ELR (cell line): ENCODE measurements at regions not wholly inside any gene's neighbourhood (a gene's known extent, or its start where the extent isn't known, plus 50 kb on each side); places are given as distances from the start of the nearest gene placed in this dataset.
A peak's percentile ranks its signal among the peaks of the same experiment; 100 is the strongest.
"Not testable (repeated sequence)": the region's sequence is repeated elsewhere in the genome, so short reads cannot be mapped to it uniquely, and the experiment has no call there.

Source experiments
- DNase-seq: peaks from one replicate; pipeline ENCODE4 v3.0.0-alpha.2; 2015; ENCODE audit warnings: low read depth

DNA sequence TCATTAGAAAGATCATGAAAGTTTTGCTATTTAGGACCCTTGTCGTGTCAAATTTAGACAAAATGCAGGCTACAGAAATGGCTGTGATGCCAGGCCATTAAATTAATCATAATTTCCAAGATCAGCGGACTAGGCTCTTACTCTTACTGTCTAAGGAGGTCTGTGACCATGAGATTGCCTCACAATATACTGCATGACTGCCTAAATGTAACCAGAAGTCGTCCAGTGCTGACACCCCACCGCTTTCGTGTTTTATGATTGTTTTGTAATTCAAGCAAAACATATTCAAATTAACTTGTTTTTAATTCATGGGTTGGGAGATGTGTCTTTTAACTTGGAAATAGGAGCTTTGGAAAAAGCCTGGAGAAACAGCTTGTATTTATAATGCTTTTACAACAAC is 947.5 kb downstream of the BRINP3 start:
- no peak for DNase-seq

DNA sequence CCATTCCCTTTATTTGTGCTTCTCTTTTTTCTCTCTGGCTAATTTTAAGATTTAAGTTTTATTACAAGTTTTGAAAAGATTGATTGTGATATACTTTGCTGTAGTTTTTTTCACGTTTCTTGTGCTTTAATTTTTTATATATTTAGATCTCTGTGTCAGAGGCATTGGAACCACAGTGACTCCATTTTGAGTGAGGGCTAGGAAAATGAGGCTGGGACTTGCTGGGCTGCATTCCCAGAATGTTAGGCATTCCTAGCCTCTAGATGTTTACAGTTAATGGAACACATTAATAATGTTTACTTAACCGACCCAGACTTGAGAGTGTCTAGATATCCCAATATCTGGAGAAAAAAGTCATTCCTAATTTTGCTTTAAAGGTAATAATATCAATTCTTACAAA is 939.4 kb downstream of the BRINP3 start:
- DNase-seq = no peak

DNA sequence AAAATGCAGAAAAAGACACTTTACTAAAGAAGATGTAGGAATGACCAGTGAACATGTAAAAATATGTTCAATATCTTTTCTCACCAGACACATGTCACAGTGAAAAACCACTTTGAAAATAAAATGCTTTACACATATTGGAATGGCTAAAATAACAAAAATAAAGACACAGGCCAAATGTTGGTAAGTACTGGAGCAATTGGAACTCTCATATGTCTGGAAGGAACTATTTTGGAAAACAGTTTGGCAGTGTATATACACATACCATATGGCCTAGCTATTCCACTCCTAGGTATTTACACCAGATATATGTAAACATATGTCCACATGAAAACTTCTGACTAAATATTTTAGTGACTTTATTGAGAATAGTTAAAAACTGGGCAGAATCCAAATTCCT is 927.2 kb downstream of the BRINP3 start:
- DNase-seq = no peak

DNA sequence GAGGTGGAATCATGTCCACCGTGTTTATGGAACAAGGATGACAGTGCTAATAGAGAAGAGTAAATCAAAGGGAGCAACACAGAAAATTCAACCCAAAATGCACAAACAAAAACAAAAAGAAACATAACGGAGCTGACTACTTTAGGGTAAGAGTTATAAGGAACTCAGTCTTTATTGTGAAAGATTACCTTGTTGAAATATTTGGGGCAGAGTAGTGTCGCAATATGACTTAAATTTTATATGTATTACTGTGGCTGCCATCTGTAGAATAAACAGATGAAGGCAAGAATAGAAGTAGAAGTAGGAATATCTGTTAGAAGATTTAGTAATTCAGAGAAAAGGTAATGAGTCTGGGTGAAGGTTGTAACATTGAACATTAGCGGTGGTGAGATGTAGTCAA is 913.9 kb downstream of the BRINP3 start:
- DNase-seq = no peak

DNA sequence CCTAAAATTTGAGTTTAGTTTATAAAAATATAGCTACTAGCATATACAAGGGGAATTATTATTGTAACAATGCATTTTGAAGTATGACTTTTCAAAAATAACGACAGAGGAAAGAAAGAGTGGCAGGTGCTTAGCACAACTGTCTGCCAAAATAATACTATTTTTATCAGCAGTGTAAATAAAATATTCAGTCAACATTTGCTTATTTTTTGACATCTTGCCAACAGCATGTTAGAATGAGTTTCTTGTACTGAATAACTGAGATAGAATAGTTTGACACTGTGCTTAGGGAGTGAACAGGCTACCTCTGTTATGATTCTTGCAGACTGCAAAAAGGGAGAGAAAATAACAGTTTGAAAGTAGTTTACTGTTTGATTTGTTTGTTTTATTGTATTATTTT is 909.8 kb downstream of the BRINP3 start:
- DNase-seq = no peak

DNA sequence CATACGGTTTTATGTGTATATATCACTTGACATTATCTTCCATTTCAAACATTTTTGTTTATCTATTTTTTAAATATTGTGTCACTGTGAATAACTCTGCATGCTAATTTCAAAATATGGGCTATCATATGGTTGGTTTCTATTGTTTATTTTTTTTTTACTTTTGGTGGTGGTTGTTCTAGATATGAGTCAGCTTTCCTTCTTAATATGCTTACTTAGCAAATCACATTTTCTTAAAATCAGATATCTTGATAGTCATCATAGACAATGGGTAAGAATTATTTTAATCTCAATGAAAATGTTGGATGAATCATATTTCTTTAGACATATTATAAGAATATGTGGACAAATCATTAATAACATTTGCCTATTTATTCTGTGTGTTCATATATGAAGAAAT is 881.5 kb downstream of the BRINP3 start:
- DNase-seq = no peak

DNA sequence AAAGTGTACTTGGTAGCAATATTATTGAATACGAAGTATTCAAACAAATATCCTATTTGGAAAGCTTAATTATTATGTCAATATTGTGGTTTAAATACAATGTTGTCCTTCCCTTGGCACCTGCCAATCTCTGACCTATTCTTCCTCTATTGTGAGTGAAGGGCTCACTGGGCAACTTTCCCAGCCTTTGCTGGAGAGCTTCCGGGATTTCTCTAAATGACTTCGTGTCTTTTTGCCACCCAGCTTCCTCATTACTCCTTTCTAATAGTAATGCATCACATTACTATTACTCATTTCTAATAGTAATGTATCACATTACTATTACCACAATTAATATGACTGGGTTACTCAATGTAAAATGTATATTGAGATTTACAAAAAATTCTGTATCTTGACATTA is 880.6 kb downstream of the BRINP3 start:
- no peak for DNase-seq

DNA sequence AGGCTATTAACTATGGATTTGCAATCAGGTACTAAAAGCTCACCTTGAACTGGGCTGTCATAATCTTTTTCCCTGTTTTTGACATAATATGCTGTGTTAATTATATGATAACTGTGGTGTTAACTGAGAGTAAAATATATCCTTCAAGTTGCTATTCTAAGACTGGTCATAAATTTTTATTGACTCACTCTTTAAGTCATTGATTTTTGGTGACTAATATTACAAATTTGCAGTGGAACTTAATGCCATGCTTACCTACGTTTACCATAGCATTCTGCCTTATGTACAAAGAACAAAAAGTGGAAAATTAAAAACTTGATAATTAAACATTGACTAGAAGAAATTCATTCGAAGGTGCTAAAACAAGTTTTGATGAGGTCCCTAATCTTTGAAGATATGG is 872.4 kb downstream of the BRINP3 start:
- DNase-seq = peak; percentile 62

DNA sequence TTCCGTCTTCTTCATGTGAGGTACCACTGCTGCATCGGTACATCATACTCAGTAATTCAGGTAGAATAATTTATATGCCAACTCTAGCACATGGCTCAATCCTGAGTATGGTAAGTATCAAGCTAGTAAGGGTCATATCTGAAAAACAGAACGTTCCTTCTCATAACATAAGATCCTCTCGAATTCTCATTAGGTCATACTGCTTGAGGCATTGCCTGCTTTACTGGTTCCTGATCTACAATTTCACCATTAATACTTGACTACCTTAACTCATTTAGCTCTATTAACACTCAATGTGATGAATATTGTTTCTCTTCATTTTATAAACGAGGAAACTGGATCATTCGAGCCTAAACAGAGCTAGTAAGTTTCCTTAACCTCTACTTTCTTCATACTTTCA is 871.6 kb downstream of the BRINP3 start:
- DNase-seq = no peak

DNA sequence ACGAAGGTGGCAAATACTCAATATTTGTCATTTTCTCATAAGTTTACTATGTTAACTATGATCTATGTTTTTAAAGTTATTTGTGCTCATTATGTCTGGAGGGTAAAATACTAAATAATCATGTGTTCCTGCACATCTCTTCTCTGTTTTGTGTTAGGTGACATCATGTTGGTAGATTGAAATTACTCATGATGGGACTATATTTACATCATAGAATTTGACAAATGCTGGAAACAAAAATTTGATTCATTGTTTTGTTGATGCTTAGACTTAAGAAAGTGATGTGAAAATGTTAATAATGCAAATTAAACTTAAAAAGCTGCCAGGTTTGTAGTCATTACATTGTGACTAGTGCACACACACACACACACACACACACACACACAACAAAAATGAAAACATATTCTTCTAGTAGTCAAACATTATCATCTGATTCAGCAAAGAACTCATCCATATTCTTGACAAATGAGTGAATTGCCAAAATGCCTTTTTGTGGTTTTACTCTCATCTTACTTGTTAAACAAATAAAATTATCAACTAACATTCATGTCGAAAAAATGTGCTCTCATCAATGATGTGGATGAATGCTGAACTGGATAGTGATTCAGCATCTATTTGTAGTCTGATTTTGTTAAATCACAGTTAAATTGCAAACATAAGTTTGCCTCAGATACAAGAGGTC is 870.7 kb downstream of the BRINP3 start:
- peak; percentile 94 for DNase-seq

DNA sequence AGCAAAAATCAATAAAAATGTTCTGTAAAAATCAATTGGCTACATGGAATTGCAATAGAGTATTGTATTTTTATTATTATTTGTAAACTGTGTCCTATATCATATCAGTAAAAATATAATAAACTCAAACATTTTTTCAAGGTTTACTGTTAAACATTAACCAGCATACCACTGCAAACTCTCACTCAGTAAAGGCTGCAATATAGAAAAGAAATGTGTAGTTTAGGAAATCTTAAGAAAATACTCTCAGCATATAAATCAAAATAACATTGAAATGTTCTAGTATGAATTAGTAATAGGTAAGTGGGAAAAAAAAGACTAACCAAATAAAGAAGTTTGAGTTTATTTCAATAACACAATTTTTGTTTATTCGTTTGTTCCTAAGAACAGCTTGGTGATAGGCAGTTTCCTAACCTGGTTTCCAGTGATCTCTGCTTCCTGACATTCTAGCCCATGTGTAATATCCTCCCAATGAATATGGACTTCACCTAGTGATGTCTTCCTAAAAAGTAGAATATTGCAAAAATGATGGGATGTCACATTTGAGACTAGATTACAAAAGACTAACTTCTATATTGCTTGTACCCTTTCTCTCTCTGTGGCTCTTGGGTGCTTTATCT is 870.1 kb downstream of the BRINP3 start:
- DNase-seq = no peak

DNA sequence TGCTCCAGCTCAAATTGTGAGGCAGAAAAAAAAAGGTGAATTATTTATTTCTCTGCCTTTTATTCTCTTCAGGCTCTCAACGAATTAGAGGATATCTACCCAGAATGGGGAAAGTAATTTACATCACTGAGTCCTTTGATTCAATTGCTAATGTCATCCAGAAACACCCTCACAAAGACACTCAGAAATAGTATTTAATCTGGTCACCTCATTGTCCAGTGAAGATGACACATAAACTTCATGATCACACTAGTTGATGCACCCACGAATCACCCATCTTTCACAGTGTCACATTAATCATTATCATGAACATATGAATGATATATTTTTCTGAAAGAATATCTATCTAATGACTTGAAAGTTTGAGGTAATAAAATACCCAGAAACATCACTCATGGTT is 868.5 kb downstream of the BRINP3 start:
- peak; percentile 16 for DNase-seq

DNA sequence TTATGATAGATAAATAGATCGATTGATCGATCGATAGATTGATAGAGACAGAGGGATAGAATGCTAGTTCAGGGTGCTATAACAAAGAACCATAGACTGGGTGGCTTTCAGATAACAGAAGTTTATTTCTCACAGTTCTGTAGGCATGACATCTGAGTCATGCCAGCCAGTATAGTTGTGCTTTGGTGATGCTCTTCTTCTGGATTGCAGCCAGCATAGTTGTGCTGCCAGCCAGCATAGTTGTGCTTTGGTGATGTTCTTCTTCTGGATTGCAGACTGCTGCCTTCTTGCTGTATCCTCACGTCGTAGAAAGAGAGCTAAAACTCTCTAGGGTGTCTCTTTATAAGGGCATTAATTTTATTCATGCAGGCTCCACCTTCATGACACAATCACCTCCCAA is 860.8 kb downstream of the BRINP3 start:
- peak; percentile 70 for DNase-seq

DNA sequence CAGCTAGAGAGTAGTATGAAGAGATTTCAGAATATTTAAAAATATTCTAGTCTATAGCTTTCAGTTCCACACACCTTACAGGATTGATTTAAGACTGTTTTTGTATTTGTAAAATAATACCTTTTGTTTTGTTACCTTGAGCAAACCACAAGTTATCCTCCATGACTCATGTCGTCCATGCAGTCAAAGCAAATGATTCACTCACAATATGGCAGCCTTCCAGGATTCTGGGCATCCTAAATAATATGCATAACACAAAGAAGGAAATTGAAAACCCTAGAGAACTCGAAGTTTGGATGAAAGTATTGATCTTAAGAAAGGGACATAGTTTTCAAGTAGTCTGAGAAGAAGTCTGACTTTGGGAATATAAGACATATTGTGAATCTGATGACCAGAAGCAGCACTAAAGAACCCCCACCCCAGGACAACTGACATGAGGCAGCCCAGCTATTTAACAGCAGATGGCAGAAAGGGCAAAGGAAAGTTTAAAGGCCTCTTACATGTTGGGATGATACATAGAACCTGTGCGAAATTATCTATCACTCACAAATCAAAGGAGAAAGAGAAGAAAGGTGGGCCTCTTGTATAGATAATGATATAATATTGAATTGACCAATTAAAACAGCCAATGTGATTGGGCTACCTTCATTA is 857.9 kb downstream of the BRINP3 start:
- DNase-seq = peak; percentile 98

DNA sequence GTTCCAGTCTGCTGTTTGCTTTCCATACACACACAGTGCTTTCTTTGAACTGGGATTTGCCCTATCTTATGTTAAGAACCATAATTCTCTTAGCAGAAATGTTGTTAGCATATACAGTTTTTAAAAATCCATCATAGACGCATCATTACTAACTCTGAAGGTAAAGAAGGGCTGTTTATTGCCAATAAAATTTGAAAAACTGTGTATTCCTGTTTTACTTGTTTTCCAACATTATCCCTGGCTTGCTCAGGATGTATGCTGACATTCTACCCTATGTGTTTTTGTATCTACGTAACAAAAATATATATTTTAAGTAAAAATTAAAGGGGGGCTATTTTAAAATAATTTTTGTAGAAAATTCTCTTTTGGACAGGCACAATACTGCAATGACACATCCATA is 857.2 kb downstream of the BRINP3 start:
- DNase-seq = no peak

DNA sequence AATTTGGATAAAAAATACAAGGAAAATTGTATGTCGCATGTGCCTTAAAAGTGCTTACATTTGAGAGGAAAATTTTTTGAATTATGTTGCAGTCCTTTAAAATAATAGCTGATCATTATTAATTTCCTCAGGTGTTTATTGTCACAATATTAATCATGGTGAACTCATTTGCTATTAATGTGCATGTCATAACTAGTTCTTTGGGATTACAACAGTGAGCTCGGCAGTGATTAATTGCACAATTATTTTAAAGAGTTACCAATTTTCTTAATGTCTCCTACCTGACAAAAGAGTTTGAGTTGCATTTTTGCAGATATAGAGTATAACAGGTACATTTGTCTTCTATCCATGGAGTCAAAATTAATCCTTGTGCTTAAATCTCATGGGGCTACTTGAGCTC is 854.3 kb downstream of the BRINP3 start:
- no peak for DNase-seq

DNA sequence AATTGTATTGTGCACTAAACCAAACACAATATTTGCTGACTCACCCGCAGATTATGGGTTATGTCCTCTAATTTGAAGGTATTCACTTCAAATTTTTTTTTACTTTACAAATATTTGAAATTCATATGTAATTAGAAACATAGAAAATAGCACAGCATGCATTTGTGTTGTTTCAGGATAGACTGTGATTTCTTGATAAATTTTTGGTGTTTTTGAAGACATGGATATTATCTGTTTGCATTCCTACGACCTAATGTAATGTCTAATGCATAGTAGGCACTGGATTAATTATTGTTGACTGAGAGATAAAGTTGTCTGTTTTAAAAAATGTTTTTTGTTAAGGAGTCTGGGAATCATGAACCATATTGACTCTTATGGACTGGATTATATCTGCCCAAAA is 850.2 kb downstream of the BRINP3 start:
- DNase-seq = no peak

DNA sequence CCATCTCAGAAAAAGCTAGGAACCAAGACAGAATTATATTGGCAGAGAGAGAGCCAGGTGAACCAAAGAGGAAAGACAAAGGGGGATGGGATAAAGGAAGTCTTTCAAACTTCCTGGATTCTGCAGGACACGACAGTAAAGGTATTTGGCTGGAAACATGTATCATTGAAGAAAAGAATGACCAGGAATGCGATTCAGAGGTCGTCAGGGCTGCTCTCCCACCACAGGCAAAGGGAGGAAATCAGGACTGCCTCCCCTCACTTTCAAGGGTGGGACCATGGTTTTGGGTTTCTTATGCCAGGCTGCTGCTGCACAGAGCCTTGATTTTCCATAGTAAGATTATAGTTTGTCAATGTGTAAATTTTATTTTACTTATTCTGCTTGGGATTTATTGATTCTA is 848.8 kb downstream of the BRINP3 start:
- DNase-seq = no peak

DNA sequence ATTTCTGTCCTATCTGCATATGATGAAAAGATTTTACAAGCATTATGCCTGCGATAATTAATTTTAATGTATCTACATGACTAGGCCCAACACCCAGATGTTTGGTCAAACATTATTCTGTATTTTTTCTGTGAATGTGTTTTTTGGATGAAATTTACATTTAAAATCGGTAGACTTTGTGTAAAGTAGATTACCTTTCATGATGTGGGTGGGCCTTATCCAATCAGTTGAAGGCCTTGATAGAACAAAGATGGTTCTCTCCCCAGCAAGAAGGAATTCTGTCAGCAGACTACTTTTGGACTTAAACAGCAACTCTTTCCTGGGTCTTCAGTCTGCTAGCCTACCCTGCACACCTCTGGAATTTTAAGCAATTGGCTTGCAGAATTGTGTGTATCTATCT is 844.0 kb downstream of the BRINP3 start:
- no peak for DNase-seq

DNA sequence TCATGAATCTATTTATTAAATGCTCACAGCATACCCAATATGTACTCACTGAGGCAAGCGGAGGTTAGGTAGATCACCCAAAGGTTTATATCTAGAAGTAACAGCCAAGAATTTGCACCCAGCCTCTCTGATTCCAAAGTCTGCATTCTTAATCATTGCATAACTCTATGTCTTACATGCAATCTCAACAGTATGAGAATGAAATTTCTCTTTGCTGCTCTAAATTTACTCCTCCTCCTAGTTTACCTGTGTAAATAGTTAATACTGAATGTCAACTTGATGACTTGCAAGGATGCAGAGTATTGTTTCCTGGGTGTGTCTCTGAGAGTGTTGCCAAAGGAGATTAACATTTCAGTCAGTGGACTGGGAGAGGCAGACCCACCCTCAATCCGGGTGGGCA is 840.6 kb downstream of the BRINP3 start:
- DNase-seq = no peak

DNA sequence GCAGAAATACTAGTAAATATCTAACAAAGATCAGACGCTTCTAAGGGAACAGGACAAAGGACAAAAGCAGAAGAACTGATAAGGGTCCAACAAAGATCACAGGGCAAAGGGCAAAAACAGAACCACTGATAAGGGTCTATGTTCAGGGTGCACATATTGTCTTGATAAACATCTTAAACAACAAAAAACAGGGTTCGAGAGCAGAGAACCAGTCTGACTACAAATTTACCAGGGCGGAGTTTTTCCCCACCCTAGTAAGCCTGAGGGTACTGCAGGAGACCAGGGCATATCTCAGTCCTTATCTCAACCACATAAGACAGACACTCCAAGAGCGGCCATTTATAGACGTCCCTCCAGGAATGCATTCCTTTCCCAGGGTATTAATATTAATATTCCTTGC is 833.5 kb downstream of the BRINP3 start:
- not testable (repeated sequence) for DNase-seq

DNA sequence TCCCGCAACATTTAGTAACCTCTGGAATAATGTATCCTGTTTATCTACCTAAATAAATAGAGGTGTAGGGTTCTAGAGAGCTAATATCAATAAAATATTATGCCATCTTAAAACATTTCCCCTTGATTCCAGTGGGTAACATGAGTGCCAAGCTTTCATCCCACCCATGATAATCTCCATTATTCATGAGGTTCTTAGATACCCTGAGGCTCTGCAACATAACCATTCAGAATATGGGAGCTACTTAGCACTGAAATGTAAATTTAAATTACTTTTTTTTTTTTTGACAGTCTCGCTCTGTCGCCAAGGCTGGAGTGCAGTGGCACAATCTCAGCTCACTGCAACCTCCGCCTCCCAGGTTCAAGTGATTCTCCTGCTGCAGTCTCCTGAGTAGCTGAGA is 832.7 kb downstream of the BRINP3 start:
- DNase-seq = no peak

DNA sequence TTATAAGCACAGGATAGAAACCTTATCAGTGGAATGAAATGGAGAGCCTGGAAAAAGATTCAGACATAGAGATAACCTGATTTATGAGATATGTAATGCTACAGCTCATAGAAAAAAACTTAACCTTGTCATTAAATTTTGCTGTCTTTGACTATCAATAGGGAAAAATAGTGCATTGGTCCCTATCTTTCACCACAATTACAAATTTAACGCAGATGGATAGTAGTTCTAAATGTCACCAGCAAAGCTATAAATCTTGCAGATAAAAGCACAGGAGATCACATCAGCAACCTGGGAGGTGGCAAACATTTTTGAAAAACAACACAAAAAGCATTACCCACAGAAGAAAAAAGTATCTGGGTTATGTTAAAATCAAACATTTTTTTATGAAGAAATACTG is 831.6 kb downstream of the BRINP3 start:
- DNase-seq = no peak

DNA sequence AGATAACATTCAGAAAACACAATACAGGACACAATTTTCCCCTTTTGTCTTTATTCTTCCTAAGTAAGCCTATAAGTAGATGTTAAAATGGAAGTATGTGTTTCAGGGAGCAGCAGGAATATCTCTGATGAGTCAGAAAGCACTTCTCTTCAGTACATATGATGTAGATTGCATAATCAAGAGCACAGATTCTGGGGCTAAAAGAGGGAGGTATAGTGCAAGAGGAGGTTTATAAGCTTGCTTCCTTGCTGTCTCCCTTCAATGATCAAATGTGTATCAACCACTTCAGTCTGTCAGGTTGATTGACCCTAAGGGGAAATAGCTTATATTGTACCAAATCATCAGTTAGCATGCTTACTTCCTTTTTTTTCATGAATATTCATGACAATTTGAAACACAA is 822.8 kb downstream of the BRINP3 start:
- peak; percentile 70 for DNase-seq
